ENCODE measurements at regions not wholly inside any gene's neighbourhood (a gene's known extent, or its start where the extent isn't known, plus 50 kb on each side); places are given as distances from the start of the nearest gene placed in this dataset.
"Not testable (repeated sequence)": the region's sequence is repeated elsewhere in the genome, so short reads cannot be mapped to it uniquely, and the experiment has no call there.

- Histone ChIP-seq H3K27ac (ENCODE audit: low read depth in 1 of 2, low read length in 1 of 2) (peak overlapping the region in 1 of 2 donors; percentile 61), H3K27me3 (ENCODE audit: control insufficient read depth in 3 of 3, insufficient read depth in 3 of 3, low read length in 2 of 3) (peaks cover 0 to 6% (median 0%) of the 10 kb centered on the region in 3 donors), H3K9ac (ENCODE audit: insufficient read depth in 1 of 2, low read length in 2 of 2) (no peak overlapping the region), H3K4me3 (no peak overlapping the region), H3K36me3 (ENCODE audit: control insufficient read depth in 4 of 4, insufficient read depth in 4 of 4, low read length in 4 of 4) (no peaks in the 10 kb centered on the region), H3K9me3 (ENCODE audit: control insufficient read depth in 4 of 4, insufficient read depth in 3 of 4, low read length in 3 of 4) (no peaks in the 10 kb centered on the region), H3K4me1 (ENCODE audit: control insufficient read depth in 5 of 5, insufficient read depth in 5 of 5, low read length in 5 of 5) (peaks cover 0 to 21% (median 10%) of the 10 kb centered on the region in 5 donors)
- peak; percentile 36 for ATAC-seq (ENCODE audit: insufficient read depth, low FRiP score)
- peak; percentile 30 to 51 (median 34) for DNase-seq
- 38 to 54% methylated on average over 12 of the region's 12 CpGs for WGBS, 2 donors
- no peak for TF ChIP-seq CTCF (IDR thresholded peaks at IDR 0.05; ENCODE audit: control extremely low read depth, extremely low read depth)
Observed at GRCh38 chr6:44001318-44002066, 125.8 kb downstream of the MRPL14 start.

- H3K9ac ChIP-seq (ENCODE audit: insufficient read depth in 1 of 2, low read length in 2 of 2) = no peak overlapping the region
- peaks cover 0 to 21% (median 10%) of the 10 kb centered on the region in 5 donors for H3K4me1 ChIP-seq (ENCODE audit: control insufficient read depth in 5 of 5, insufficient read depth in 5 of 5, low read length in 5 of 5)
- TF ChIP-seq CTCF (IDR thresholded peaks at IDR 0.05; ENCODE audit: control extremely low read depth, extremely low read depth) = no peak
- H3K27ac ChIP-seq (ENCODE audit: low read depth in 1 of 2, low read length in 1 of 2) = peak overlapping the region in 1 of 2 donors; percentile 66
- H3K4me3 ChIP-seq = no peak overlapping the region
- H3K27me3 ChIP-seq (ENCODE audit: control insufficient read depth in 3 of 3, insufficient read depth in 3 of 3, low read length in 2 of 3) = peaks cover 0 to 6% (median 0%) of the 10 kb centered on the region in 3 donors
- DNase-seq = peak; percentile 75 to 86 (median 83)
- H3K9me3 ChIP-seq (ENCODE audit: control insufficient read depth in 4 of 4, insufficient read depth in 3 of 4, low read length in 3 of 4) = no peaks in the 10 kb centered on the region
- H3K36me3 ChIP-seq (ENCODE audit: control insufficient read depth in 4 of 4, insufficient read depth in 4 of 4, low read length in 4 of 4) = no peaks in the 10 kb centered on the region
- ATAC-seq (ENCODE audit: insufficient read depth, low FRiP score) = peak; percentile 38
- 39 to 41% methylated on average over 14 of the region's 14 CpGs for WGBS, 2 donors
Observed at GRCh38 chr6:44000164-44000842, 126.9 kb downstream of the MRPL14 start.

- Histone ChIP-seq H3K27ac (ENCODE audit: low read depth in 1 of 2, low read length in 1 of 2) (peak overlapping the region in 1 of 2 donors; percentile 66), H3K27me3 (ENCODE audit: control insufficient read depth in 3 of 3, insufficient read depth in 3 of 3, low read length in 2 of 3) (peaks cover 0 to 6% (median 0%) of the 10 kb centered on the region in 3 donors), H3K9ac (ENCODE audit: insufficient read depth in 1 of 2, low read length in 2 of 2) (no peak overlapping the region), H3K4me1 (ENCODE audit: control insufficient read depth in 5 of 5, insufficient read depth in 5 of 5, low read length in 5 of 5) (peaks cover 0 to 21% (median 10%) of the 10 kb centered on the region in 5 donors), H3K4me3 (no peak overlapping the region), H3K36me3 (ENCODE audit: control insufficient read depth in 4 of 4, insufficient read depth in 4 of 4, low read length in 4 of 4) (no peaks in the 10 kb centered on the region), H3K9me3 (ENCODE audit: control insufficient read depth in 4 of 4, insufficient read depth in 3 of 4, low read length in 3 of 4) (no peaks in the 10 kb centered on the region)
- 86% methylated on average over 4 of the region's 4 CpGs for WGBS, 2 donors
- DNase-seq (no peak), ATAC-seq (ENCODE audit: insufficient read depth, low FRiP score) (no peak)
- no peak for TF ChIP-seq CTCF (IDR thresholded peaks at IDR 0.05; ENCODE audit: control extremely low read depth, extremely low read depth)
Observed at GRCh38 chr6:43999628-44000027, 127.6 kb downstream of the MRPL14 start.

GRCh38 chr6:43998592-43999243, 128.5 kb downstream of the MRPL14 start:
- H3K9ac ChIP-seq (ENCODE audit: insufficient read depth in 1 of 2, low read length in 2 of 2); ATAC-seq (ENCODE audit: insufficient read depth, low FRiP score); DNase-seq; H3K27ac ChIP-seq (ENCODE audit: low read depth in 1 of 2, low read length in 1 of 2); H3K36me3 ChIP-seq (ENCODE audit: control insufficient read depth in 4 of 4, insufficient read depth in 4 of 4, low read length in 4 of 4); H3K9me3 ChIP-seq (ENCODE audit: control insufficient read depth in 4 of 4, insufficient read depth in 3 of 4, low read length in 3 of 4); H3K4me3 ChIP-seq; H3K27me3 ChIP-seq (ENCODE audit: control insufficient read depth in 3 of 3, insufficient read depth in 3 of 3, low read length in 2 of 3): not testable (repeated sequence)
- peaks cover 0 to 21% (median 10%) of the 10 kb centered on the region in 5 donors for H3K4me1 ChIP-seq (ENCODE audit: control insufficient read depth in 5 of 5, insufficient read depth in 5 of 5, low read length in 5 of 5)
- 84 to 89% methylated on average over 24 of the region's 24 CpGs for WGBS, 2 donors

GRCh38 chr6:43997990-43998585, 129.2 kb downstream of the MRPL14 start:
- H3K27me3 ChIP-seq (ENCODE audit: control insufficient read depth in 3 of 3, insufficient read depth in 3 of 3, low read length in 2 of 3); H3K4me3 ChIP-seq; H3K36me3 ChIP-seq (ENCODE audit: control insufficient read depth in 4 of 4, insufficient read depth in 4 of 4, low read length in 4 of 4); H3K9me3 ChIP-seq (ENCODE audit: control insufficient read depth in 4 of 4, insufficient read depth in 3 of 4, low read length in 3 of 4); ATAC-seq (ENCODE audit: insufficient read depth, low FRiP score); DNase-seq; H3K27ac ChIP-seq (ENCODE audit: low read depth in 1 of 2, low read length in 1 of 2); H3K9ac ChIP-seq (ENCODE audit: insufficient read depth in 1 of 2, low read length in 2 of 2): not testable (repeated sequence)
- WGBS, 2 donors = 93 to 96% methylated on average over 32 to 35 of the region's 35 CpGs
- peaks cover 0 to 19% (median 10%) of the 10 kb centered on the region in 5 donors for H3K4me1 ChIP-seq (ENCODE audit: control insufficient read depth in 5 of 5, insufficient read depth in 5 of 5, low read length in 5 of 5)

Measured in lung (tissue), 11 donors.